GM21737 (cell line): ENCODE measurements at regions not wholly inside any gene's neighbourhood (a gene's known extent, or its start where the extent isn't known, plus 50 kb on each side); places are given as distances from the start of the nearest gene placed in this dataset.

ENCODE experiments used
- ATAC-seq: cut with Tn5 transposase; IDR thresholded peaks from one replicate; pipeline ENCODE4 v1.9.1; 2021; ENCODE audit warnings: mild to moderate bottlenecking, moderate library complexity; ENCODE audit not compliant: unreplicated experiment

- no peak for ATAC-seq
Measured at GRCh38 chr13:40483601-40484000, 182.8 kb downstream of the FOXO1 start.

DNA sequence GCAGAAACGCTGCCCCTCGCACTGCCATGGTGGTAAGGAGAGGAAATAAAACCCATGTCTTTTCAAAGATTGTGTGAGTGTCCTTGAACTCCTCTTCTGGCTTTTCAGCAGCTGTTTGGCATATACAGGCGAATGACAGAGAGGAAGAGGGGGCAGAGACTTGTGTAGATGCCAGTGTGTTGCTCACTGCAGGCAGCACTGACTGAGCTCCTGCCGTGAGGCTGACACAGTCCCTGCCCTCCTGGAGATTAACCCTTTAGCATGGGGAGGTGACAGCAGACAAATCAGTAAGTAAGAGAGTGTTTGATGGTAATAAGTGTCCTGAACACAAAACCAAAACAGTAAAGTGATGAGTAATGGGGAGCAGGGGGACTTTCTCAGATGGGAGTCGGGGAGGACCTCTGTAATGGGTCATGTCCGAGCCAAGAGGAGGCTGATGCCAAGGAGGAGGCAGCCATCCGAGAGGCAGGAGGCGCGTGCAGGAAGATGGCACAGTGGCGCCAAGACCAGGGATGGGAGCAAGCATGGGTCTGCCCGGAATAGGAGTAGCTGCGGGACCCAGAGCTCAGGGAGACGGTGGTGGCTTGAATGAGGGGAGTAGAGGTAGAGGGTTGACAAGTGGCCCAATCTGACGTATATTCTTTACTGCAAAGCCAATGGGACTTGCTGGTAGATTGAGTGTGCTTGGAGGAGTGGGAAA lies 182.2 kb downstream of the FOXO1 start:
- no peak for ATAC-seq

GRCh38 chr13:40484974-40485373 lies 181.5 kb downstream of the FOXO1 start:
- no peak for ATAC-seq

DNA sequence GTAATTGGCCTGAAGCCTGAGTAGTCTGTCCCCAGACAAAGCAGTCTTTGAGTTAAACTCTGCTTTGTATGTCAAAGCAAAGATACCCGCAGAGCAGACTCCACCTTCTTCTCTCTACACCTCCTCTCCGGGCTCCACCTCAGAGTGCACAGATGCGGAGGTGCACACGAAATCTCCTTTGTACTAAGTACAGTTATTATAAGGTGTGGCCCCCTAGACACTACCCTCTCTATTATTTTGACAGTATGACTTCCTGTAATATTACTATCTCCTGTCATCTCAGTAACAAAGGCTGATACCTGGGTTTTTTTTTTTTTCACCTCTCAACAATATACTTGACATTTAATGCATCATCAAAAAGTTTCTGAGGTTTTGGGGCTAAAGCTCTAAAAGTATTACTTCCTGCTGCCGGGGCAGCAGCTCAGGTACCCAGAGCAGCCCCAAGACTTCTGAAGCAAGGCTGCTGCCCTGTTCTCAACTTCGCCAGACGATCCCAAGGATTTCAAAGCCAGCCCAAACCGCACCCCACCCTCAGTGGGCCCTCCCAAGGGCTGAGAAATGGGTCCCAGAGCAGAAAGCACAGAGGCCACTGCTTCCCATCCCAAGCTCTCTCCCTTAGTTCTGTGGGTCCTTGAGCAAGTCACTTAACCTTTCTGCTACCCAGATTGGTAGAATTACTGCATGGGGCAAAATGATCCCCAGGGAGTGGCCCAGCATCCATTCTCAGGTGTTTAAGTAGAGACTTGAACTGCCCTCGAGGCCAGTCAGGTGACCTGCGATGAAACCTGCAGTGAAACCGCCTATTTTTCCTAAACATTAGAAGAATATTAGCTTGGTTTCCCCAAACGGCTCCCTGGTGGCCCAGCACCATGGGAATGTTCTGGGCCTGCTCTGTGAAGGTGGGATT lies 180.6 kb downstream of the FOXO1 start:
- ATAC-seq, result no peak

GRCh38 chr13:40486518-40487163 lies 179.8 kb downstream of the FOXO1 start:
- ATAC-seq, result no peak

- ATAC-seq, result no peak
Measured at GRCh38 chr13:40488869-40489391, 177.5 kb downstream of the FOXO1 start.

DNA sequence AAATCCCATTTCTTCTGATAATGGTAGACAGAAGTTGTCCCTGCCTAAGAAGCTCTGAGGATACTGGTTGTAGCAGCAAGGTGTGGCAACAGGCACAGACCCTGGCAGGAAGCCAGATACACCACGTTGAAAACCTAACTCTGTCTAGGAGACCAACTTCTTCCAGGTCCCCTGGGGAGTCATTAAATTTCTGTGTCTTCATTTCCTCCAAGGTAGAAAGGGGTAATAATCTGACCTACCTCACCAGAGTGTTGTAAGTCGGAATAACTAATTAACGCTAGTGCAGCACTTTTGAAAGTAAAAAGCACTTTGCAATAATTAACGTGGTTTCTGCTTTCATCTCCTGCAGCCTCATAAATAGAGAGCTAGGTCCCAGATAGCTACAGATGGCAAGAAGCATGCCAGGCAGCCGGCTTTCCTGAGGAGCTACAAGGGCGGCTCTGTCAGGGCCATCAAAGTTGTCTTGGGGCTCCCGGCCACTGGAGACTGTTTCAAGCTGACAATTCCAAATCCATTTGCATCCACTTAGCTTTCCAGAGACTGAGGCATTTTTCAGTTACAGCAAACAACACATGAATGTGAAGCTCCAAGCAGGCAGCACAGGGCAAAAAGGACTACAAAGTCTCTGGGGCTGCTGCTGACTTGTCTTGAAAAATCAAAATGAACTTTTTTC lies 176.2 kb downstream of the FOXO1 start:
- no peak for ATAC-seq

- no peak for ATAC-seq
Measured at GRCh38 chr13:40492511-40492910, 173.9 kb downstream of the FOXO1 start.

DNA sequence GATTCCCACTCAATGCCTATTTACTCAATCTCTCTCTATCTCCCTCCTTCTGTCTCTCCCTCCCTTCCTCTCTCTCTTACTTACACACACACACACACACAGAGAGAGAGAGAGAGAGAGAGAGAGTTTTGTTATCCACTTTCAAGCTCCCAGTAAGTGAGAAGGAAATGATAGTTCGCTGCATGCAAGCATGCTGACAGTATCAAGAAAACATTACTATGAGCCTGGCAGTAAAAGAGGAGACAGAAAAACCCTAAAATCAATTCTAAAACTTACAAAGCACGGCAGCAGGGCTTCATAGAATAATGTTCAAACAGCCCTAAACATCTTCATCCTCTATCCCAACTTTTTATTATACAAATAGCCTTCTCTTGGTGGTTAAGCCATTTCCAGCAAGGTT lies 171.9 kb downstream of the FOXO1 start:
- ATAC-seq, result no peak

DNA sequence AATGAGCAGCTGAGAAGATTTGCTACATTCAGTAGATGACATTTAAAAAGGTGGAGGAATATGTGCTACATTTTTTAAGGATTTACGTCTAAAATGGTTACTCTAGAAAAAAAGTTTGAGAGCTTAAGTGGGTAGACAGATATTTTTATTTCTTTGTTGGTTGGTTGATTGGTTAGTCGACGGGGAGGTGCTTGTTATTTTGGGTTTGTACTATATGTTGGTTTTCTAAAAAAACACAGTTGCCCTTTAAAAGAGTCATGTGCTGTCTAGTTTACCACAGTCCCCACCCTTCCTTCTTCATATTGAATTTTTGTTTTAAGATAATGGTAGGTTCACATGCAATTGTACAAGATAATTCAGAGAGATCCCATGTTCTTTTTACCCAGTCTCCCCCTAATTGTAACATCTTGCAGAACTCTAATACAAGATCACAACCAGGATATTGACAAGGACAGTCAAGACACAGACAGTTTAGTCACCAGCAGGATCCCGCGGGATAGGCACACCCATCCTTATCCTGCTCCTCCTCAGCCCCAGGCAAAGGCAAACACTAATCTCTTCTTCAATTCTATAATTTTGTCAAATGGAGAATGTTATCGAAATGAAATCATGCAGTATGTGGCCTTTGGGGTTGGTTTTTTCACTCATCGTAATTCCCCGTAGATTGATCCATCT lies 171.4 kb downstream of the FOXO1 start:
- no peak for ATAC-seq

DNA sequence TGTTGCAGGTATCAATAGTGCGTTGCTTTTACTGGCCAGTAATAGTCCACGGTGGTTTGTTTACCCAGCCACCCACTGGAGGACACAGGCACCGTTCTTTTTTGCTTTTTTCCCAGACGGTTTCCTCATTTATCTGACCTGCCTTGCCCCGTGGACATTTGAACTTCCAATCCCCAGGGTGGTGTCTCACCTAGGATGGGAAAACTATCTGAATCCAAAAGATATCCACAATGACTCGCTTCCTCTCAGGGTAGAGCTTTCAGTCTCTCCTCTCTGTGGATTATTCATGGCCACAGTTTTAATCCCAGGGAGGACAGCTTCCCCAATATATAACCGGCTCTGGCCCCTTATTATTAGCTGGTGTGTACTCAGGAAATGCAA lies 170.8 kb downstream of the FOXO1 start:
- ATAC-seq, result no peak

DNA sequence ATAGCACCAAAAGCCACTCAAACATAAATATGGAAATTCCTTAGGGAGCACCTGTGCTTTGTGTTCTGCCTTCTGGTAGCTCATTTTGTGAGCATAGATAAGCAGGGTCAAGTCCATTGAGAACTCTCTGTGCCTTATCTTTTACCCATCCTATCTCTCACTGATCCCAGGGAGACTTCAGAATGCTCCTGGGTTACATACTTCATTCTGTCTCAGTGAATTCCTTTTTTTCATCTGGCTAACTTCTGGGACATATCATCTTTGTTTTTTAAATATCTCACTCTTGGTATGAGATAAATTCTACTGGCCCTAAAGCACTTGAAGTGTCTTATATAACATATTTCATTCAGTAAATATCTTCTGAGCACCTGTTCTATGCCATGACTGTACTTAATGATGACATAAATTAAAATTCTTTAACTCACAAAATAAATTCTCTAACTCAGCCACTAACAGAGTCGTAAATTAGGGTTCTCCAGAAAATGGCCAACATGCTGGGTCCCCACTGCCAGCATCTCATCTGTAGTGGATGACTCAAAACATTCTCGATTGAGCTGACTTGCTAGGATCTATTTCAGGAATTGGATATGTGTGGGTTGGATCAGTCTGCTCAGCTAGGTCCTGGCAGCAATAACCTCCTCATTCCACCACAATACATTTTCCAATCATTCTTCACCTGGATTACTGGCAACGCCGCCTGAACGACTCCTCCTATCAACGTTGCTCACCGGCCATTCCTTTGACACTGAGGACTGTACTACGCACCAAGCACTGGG lies 170.2 kb downstream of the FOXO1 start:
- no peak for ATAC-seq

GRCh38 chr13:40498461-40498860 lies 168.0 kb downstream of the FOXO1 start:
- ATAC-seq, result no peak

GRCh38 chr13:40502236-40502635 lies 164.2 kb downstream of the FOXO1 start:
- no peak for ATAC-seq

- no peak for ATAC-seq
Measured at GRCh38 chr13:40503011-40503410, 163.4 kb downstream of the FOXO1 start.

DNA sequence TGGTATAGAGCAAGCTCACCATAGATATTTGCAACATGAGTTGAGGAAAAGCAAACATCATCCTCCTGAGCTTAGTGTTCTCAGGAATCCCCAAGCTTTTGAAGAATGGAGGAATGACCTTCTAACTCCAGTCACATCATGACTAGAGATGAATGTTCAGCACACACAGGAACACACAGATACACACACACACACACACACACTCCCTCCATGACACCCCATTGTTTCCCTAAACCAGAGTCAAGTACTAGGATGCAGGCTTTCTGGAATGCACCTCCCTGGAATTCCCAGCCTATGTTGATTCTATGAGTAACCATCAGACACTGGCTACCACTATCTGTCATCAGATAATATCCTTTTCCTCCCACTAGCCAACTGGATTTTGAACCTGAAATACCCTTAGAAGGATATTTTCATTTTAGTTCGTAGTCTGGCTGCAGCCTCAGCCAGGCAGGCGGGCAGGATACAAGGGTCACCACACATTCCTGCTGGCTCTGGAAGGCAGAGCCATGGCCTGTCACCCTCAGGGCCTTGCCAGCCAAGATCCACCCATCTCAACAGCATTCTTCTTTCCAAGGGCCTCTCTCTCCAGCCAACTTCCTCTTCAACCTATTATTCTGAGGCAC lies 162.4 kb downstream of the FOXO1 start:
- no peak for ATAC-seq

DNA sequence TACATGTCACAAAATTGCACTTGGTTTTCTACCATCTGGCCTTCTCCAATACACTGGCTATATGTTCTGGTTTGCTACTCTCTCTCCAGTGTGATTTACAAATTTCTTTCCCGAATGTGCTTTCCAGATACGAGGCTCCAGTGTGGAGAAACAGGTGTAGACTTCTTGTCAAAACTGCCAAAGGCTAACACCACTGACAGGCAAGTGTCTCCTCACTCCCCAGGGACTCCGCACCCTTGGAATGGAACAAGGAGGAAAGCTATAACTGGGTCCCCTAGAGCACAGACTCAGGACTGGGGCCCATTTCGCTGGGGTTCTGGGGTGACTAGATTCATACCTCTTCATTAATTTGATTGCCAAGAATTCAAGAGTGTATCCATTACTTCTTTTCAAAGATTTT lies 161.8 kb downstream of the FOXO1 start:
- no peak for ATAC-seq

- ATAC-seq, result no peak
Measured at GRCh38 chr13:40505196-40505595, 161.2 kb downstream of the FOXO1 start.
